ENCODE measurements at regions not wholly inside any gene's neighbourhood (a gene's known extent, or its start where the extent isn't known, plus 50 kb on each side); places are given as distances from the start of the nearest gene placed in this dataset.
A peak's percentile ranks its signal among the peaks of the same experiment; 100 is the strongest.

GRCh38 chr6:84461461-84461860 lies 234.0 kb upstream of the CEP162 start:
- DNase-seq, result no peak

- DNase-seq, result no peak
These were observed 233.0 kb upstream of the CEP162 start for GRCh38 chr6:84460491-84460890.

- DNase-seq, result no peak
These were observed 232.0 kb upstream of the CEP162 start for GRCh38 chr6:84459401-84459800.

GRCh38 chr6:84458271-84458670 lies 230.8 kb upstream of the CEP162 start:
- no peak for DNase-seq

GRCh38 chr6:84457276-84457675 lies 229.8 kb upstream of the CEP162 start:
- DNase-seq, result no peak

GRCh38 chr6:84456803-84457202 lies 229.4 kb upstream of the CEP162 start:
- no peak for DNase-seq

GRCh38 chr6:84455511-84456029 lies 228.1 kb upstream of the CEP162 start:
- no peak for DNase-seq

GRCh38 chr6:84453499-84453898 lies 226.1 kb upstream of the CEP162 start:
- no peak for DNase-seq

GRCh38 chr6:84450018-84450417 lies 222.6 kb upstream of the CEP162 start:
- DNase-seq, result no peak

GRCh38 chr6:84449220-84449619 lies 221.8 kb upstream of the CEP162 start:
- no peak for DNase-seq

GRCh38 chr6:84448331-84448730 lies 220.9 kb upstream of the CEP162 start:
- DNase-seq, result no peak

- no peak for DNase-seq
These were observed 220.2 kb upstream of the CEP162 start for GRCh38 chr6:84447651-84448050.

- no peak for DNase-seq
These were observed 217.6 kb upstream of the CEP162 start for GRCh38 chr6:84445068-84445467.

GRCh38 chr6:84442208-84442607 lies 214.8 kb upstream of the CEP162 start:
- DNase-seq, result no peak

GRCh38 chr6:84441456-84441855 lies 214.0 kb upstream of the CEP162 start:
- DNase-seq, result no peak

- no peak for DNase-seq
These were observed 207.1 kb upstream of the CEP162 start for GRCh38 chr6:84434550-84434949.

- no peak for DNase-seq
These were observed 205.2 kb upstream of the CEP162 start for GRCh38 chr6:84432619-84433018.

GRCh38 chr6:84428300-84428907 lies 201.0 kb upstream of the CEP162 start:
- peak; percentile 5 for DNase-seq

- DNase-seq, result no peak
These were observed 198.7 kb upstream of the CEP162 start for GRCh38 chr6:84425971-84426705.

GRCh38 chr6:84424956-84425355 lies 197.5 kb upstream of the CEP162 start:
- DNase-seq, result no peak

GRCh38 chr6:84422380-84422968 lies 195.0 kb upstream of the CEP162 start:
- peak; percentile 1 for DNase-seq

GRCh38 chr6:84421031-84421430 lies 193.6 kb upstream of the CEP162 start:
- DNase-seq, result no peak

- no peak for DNase-seq
These were observed 189.8 kb upstream of the CEP162 start for GRCh38 chr6:84417260-84417659.

- DNase-seq, result no peak
These were observed 188.7 kb upstream of the CEP162 start for GRCh38 chr6:84416043-84416657.

All from NCI-H1694 (cell line).